ENCODE measurements at regions not wholly inside any gene's neighbourhood (a gene's known extent, or its start where the extent isn't known, plus 50 kb on each side); places are given as distances from the start of the nearest gene placed in this dataset.

GRCh38 chr6:114430534-114431124 is 87.8 kb upstream of the HS3ST5 start:
- CTCF ChIA-PET, result interaction anchor here (0.7 to 2.2 kb wide), 2 partner anchors 87 to 89 kb away, joined by 4 to 7 read pairs; partner anchors contain the start of gene HS3ST5
- no peaks in the 10 kb centered on the region for H3K27me3 Mint-ChIP-seq (ENCODE audit: low read depth)
- POLR2A ChIA-PET, result interaction anchor here (0.6 to 1.9 kb wide), 3 partner anchors 9 to 88 kb away, joined by 3 to 7 read pairs (median 5); partner anchors contain the start of gene HS3ST5
- DNase-seq (ENCODE audit: low spot score) (no peak), ATAC-seq (peak; percentile 98)
- peak overlapping the region; percentile 95 for H3K27ac Mint-ChIP-seq
- peaks cover 50% of the 10 kb centered on the region for H3K4me1 Mint-ChIP-seq
- H3K4me3 Mint-ChIP-seq, result peak overlapping the region; percentile 36
- TF ChIP-seq, protein P1, sequence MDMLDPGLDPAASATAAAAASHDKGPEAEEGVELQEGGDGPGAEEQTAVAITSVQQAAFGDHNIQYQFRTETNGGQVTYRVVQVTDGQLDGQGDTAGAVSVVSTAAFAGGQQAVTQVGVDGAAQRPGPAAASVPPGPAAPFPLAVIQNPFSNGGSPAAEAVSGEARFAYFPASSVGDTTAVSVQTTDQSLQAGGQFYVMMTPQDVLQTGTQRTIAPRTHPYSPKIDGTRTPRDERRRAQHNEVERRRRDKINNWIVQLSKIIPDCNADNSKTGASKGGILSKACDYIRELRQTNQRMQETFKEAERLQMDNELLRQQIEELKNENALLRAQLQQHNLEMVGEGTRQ (CRISPR knock-in tag; IDR thresholded peaks at IDR 0.05), result peak; percentile 66
- no peak for TF ChIP-seq NFE2L1 (CRISPR knock-in tag; IDR thresholded peaks at IDR 0.05)
- peak; percentile 70 for TF ChIP-seq USF1 (CRISPR knock-in tag; IDR thresholded peaks at IDR 0.05)
- H3K36me3 Mint-ChIP-seq, result peaks cover 28% of the 10 kb centered on the region
- no peaks in the 10 kb centered on the region for H3K9me3 Mint-ChIP-seq

GRCh38 chr6:114428341-114428740 is 85.5 kb upstream of the HS3ST5 start:
- Mint-ChIP-seq H3K9me3 (no peaks in the 10 kb centered on the region), H3K36me3 (peaks cover 43% of the 10 kb centered on the region), H3K27me3 (ENCODE audit: low read depth) (no peaks in the 10 kb centered on the region), H3K4me1 (peaks cover 68% of the 10 kb centered on the region), H3K27ac (no peak overlapping the region), H3K4me3 (peak overlapping the region; percentile 93)
- ChIA-PET CTCF (interaction anchor here (1.4 kb wide), 1 partner anchor 84 kb away, joined by 3 read pairs; no protein-coding TSS in a partner anchor), POLR2A (interaction anchor here (1.0 kb wide), 1 partner anchor 85 kb away, joined by 3 read pairs; no protein-coding TSS in a partner anchor)
- ATAC-seq (no peak), DNase-seq (ENCODE audit: low spot score) (no peak)
- TF ChIP-seq, protein P2, sequence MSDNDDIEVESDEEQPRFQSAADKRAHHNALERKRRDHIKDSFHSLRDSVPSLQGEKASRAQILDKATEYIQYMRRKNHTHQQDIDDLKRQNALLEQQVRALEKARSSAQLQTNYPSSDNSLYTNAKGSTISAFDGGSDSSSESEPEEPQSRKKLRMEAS (CRISPR knock-in tag; IDR thresholded peaks at IDR 0.05), result no peak
- TF ChIP-seq GABPB1 (CRISPR knock-in tag; IDR thresholded peaks at IDR 0.05), result no peak
- TF ChIP-seq ZNF671 (CRISPR knock-in tag; IDR thresholded peaks at IDR 0.05), result no peak
- no peak for TF ChIP-seq NR1H2 (CRISPR knock-in tag; IDR thresholded peaks at IDR 0.05)
- no peak for TF ChIP-seq EMX1 (CRISPR knock-in tag; IDR thresholded peaks at IDR 0.05)
- no peak for TF ChIP-seq RELA (CRISPR knock-in tag; IDR thresholded peaks at IDR 0.05; ENCODE audit: borderline replicate concordance)
- TF ChIP-seq, protein P3, sequence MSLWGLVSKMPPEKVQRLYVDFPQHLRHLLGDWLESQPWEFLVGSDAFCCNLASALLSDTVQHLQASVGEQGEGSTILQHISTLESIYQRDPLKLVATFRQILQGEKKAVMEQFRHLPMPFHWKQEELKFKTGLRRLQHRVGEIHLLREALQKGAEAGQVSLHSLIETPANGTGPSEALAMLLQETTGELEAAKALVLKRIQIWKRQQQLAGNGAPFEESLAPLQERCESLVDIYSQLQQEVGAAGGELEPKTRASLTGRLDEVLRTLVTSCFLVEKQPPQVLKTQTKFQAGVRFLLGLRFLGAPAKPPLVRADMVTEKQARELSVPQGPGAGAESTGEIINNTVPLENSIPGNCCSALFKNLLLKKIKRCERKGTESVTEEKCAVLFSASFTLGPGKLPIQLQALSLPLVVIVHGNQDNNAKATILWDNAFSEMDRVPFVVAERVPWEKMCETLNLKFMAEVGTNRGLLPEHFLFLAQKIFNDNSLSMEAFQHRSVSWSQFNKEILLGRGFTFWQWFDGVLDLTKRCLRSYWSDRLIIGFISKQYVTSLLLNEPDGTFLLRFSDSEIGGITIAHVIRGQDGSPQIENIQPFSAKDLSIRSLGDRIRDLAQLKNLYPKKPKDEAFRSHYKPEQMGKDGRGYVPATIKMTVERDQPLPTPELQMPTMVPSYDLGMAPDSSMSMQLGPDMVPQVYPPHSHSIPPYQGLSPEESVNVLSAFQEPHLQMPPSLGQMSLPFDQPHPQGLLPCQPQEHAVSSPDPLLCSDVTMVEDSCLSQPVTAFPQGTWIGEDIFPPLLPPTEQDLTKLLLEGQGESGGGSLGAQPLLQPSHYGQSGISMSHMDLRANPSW (CRISPR knock-in tag; conservative IDR thresholded peaks at IDR 0.05; ENCODE audit: low read depth), result no peak
- no peak for TF ChIP-seq ZNF232 (CRISPR knock-in tag; IDR thresholded peaks at IDR 0.05)
- TF ChIP-seq, protein P4, sequence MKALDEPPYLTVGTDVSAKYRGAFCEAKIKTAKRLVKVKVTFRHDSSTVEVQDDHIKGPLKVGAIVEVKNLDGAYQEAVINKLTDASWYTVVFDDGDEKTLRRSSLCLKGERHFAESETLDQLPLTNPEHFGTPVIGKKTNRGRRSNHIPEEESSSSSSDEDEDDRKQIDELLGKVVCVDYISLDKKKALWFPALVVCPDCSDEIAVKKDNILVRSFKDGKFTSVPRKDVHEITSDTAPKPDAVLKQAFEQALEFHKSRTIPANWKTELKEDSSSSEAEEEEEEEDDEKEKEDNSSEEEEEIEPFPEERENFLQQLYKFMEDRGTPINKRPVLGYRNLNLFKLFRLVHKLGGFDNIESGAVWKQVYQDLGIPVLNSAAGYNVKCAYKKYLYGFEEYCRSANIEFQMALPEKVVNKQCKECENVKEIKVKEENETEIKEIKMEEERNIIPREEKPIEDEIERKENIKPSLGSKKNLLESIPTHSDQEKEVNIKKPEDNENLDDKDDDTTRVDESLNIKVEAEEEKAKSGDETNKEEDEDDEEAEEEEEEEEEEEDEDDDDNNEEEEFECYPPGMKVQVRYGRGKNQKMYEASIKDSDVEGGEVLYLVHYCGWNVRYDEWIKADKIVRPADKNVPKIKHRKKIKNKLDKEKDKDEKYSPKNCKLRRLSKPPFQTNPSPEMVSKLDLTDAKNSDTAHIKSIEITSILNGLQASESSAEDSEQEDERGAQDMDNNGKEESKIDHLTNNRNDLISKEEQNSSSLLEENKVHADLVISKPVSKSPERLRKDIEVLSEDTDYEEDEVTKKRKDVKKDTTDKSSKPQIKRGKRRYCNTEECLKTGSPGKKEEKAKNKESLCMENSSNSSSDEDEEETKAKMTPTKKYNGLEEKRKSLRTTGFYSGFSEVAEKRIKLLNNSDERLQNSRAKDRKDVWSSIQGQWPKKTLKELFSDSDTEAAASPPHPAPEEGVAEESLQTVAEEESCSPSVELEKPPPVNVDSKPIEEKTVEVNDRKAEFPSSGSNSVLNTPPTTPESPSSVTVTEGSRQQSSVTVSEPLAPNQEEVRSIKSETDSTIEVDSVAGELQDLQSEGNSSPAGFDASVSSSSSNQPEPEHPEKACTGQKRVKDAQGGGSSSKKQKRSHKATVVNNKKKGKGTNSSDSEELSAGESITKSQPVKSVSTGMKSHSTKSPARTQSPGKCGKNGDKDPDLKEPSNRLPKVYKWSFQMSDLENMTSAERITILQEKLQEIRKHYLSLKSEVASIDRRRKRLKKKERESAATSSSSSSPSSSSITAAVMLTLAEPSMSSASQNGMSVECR (CRISPR knock-in tag; IDR thresholded peaks at IDR 0.05; ENCODE audit: borderline replicate concordance), result no peak
- no peak for TF ChIP-seq TEAD1 (CRISPR knock-in tag; IDR thresholded peaks at IDR 0.05)
- TF ChIP-seq NFE2L1 (CRISPR knock-in tag; IDR thresholded peaks at IDR 0.05), result no peak
- TF ChIP-seq ETV6 (CRISPR knock-in tag; IDR thresholded peaks at IDR 0.05), result no peak
- TF ChIP-seq, protein P5, sequence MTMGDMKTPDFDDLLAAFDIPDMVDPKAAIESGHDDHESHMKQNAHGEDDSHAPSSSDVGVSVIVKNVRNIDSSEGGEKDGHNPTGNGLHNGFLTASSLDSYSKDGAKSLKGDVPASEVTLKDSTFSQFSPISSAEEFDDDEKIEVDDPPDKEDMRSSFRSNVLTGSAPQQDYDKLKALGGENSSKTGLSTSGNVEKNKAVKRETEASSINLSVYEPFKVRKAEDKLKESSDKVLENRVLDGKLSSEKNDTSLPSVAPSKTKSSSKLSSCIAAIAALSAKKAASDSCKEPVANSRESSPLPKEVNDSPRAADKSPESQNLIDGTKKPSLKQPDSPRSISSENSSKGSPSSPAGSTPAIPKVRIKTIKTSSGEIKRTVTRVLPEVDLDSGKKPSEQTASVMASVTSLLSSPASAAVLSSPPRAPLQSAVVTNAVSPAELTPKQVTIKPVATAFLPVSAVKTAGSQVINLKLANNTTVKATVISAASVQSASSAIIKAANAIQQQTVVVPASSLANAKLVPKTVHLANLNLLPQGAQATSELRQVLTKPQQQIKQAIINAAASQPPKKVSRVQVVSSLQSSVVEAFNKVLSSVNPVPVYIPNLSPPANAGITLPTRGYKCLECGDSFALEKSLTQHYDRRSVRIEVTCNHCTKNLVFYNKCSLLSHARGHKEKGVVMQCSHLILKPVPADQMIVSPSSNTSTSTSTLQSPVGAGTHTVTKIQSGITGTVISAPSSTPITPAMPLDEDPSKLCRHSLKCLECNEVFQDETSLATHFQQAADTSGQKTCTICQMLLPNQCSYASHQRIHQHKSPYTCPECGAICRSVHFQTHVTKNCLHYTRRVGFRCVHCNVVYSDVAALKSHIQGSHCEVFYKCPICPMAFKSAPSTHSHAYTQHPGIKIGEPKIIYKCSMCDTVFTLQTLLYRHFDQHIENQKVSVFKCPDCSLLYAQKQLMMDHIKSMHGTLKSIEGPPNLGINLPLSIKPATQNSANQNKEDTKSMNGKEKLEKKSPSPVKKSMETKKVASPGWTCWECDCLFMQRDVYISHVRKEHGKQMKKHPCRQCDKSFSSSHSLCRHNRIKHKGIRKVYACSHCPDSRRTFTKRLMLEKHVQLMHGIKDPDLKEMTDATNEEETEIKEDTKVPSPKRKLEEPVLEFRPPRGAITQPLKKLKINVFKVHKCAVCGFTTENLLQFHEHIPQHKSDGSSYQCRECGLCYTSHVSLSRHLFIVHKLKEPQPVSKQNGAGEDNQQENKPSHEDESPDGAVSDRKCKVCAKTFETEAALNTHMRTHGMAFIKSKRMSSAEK (CRISPR knock-in tag; IDR thresholded peaks at IDR 0.05; ENCODE audit: borderline replicate concordance), result no peak
- no peak for TF ChIP-seq SMAD4 (CRISPR knock-in tag; IDR thresholded peaks at IDR 0.05)
- no peak for TF ChIP-seq PRDM15 (CRISPR knock-in tag; IDR thresholded peaks at IDR 0.05)
